ENCODE measurements at regions not wholly inside any gene's neighbourhood (a gene's known extent, or its start where the extent isn't known, plus 50 kb on each side); places are given as distances from the start of the nearest gene placed in this dataset.
A peak's percentile ranks its signal among the peaks of the same experiment; 100 is the strongest.

- Histone ChIP-seq H3K36me3 (ENCODE audit: control insufficient read depth, insufficient read depth, low read length) (no peaks in the 10 kb centered on the region), H3K4me3 (ENCODE audit: low read depth, low read length) (no peak overlapping the region), H3K4me1 (ENCODE audit: control insufficient read depth, insufficient read depth, low read length) (peaks cover 3% of the 10 kb centered on the region), H3K27ac (ENCODE audit: low read depth, low read length) (no peak overlapping the region), H3K27me3 (ENCODE audit: control insufficient read depth, insufficient read depth, low read length) (no peaks in the 10 kb centered on the region), H3K9me3 (ENCODE audit: control insufficient read depth, insufficient read depth, low read length) (no peaks in the 10 kb centered on the region)
- 63% methylated on average over 3 of the region's 5 CpGs for WGBS (ENCODE audit: insufficient coverage)
- no peak for DNase-seq (ENCODE audit: low read depth in 4 of 6, low spot score in 6 of 6)
These were observed 96.1 kb upstream of the DNAH5 start for GRCh38 chr5:14040542-14040941.

- H3K36me3 ChIP-seq (ENCODE audit: control insufficient read depth, insufficient read depth, low read length): no peaks in the 10 kb centered on the region
- no peak overlapping the region for H3K4me3 ChIP-seq (ENCODE audit: low read depth, low read length)
- peaks cover 3% of the 10 kb centered on the region for H3K4me1 ChIP-seq (ENCODE audit: control insufficient read depth, insufficient read depth, low read length)
- no peaks in the 10 kb centered on the region for H3K9me3 ChIP-seq (ENCODE audit: control insufficient read depth, insufficient read depth, low read length)
- 100% methylated on average over 1 of the region's 1 CpG for WGBS (ENCODE audit: insufficient coverage)
- no peak for DNase-seq (ENCODE audit: low read depth in 4 of 6, low spot score in 6 of 6)
- H3K27ac ChIP-seq (ENCODE audit: low read depth, low read length): no peak overlapping the region
- no peaks in the 10 kb centered on the region for H3K27me3 ChIP-seq (ENCODE audit: control insufficient read depth, insufficient read depth, low read length)
These were observed 95.1 kb upstream of the DNAH5 start for GRCh38 chr5:14039576-14039975.

GRCh38 chr5:14039063-14039462 lies 94.6 kb upstream of the DNAH5 start:
- DNase-seq (ENCODE audit: low read depth in 4 of 6, low spot score in 6 of 6): no peak
- no peaks in the 10 kb centered on the region for H3K36me3 ChIP-seq (ENCODE audit: control insufficient read depth, insufficient read depth, low read length)
- peaks cover 3% of the 10 kb centered on the region for H3K4me1 ChIP-seq (ENCODE audit: control insufficient read depth, insufficient read depth, low read length)
- H3K4me3 ChIP-seq (ENCODE audit: low read depth, low read length): no peak overlapping the region
- no peak overlapping the region for H3K27ac ChIP-seq (ENCODE audit: low read depth, low read length)
- H3K27me3 ChIP-seq (ENCODE audit: control insufficient read depth, insufficient read depth, low read length): no peaks in the 10 kb centered on the region
- no peaks in the 10 kb centered on the region for H3K9me3 ChIP-seq (ENCODE audit: control insufficient read depth, insufficient read depth, low read length)
- 100% methylated on average over 3 of the region's 7 CpGs for WGBS (ENCODE audit: insufficient coverage)

GRCh38 chr5:14038341-14038959 lies 94.0 kb upstream of the DNAH5 start:
- no peak for DNase-seq (ENCODE audit: low read depth in 4 of 6, low spot score in 6 of 6)
- H3K36me3 ChIP-seq (ENCODE audit: control insufficient read depth, insufficient read depth, low read length): no peaks in the 10 kb centered on the region
- no peak overlapping the region for H3K4me3 ChIP-seq (ENCODE audit: low read depth, low read length)
- WGBS (ENCODE audit: insufficient coverage): 94% methylated on average over 7 of the region's 10 CpGs
- no peaks in the 10 kb centered on the region for H3K9me3 ChIP-seq (ENCODE audit: control insufficient read depth, insufficient read depth, low read length)
- H3K27ac ChIP-seq (ENCODE audit: low read depth, low read length): no peak overlapping the region
- no peaks in the 10 kb centered on the region for H3K27me3 ChIP-seq (ENCODE audit: control insufficient read depth, insufficient read depth, low read length)
- peaks cover 3% of the 10 kb centered on the region for H3K4me1 ChIP-seq (ENCODE audit: control insufficient read depth, insufficient read depth, low read length)

GRCh38 chr5:14036947-14037346 lies 92.5 kb upstream of the DNAH5 start:
- Histone ChIP-seq H3K4me3 (ENCODE audit: low read depth, low read length) (no peak overlapping the region), H3K27me3 (ENCODE audit: control insufficient read depth, insufficient read depth, low read length) (no peaks in the 10 kb centered on the region), H3K9me3 (ENCODE audit: control insufficient read depth, insufficient read depth, low read length) (no peaks in the 10 kb centered on the region), H3K27ac (ENCODE audit: low read depth, low read length) (no peak overlapping the region), H3K4me1 (ENCODE audit: control insufficient read depth, insufficient read depth, low read length) (peaks cover 3% of the 10 kb centered on the region), H3K36me3 (ENCODE audit: control insufficient read depth, insufficient read depth, low read length) (no peaks in the 10 kb centered on the region)
- WGBS (ENCODE audit: insufficient coverage): 79% methylated on average over 7 of the region's 9 CpGs
- peak in 1 of 6 donors; percentile 61 for DNase-seq (ENCODE audit: low read depth in 4 of 6, low spot score in 6 of 6)

GRCh38 chr5:14036514-14036913 lies 92.0 kb upstream of the DNAH5 start:
- Histone ChIP-seq H3K27ac (ENCODE audit: low read depth, low read length) (peak overlapping the region; percentile 38), H3K36me3 (ENCODE audit: control insufficient read depth, insufficient read depth, low read length) (no peaks in the 10 kb centered on the region), H3K9me3 (ENCODE audit: control insufficient read depth, insufficient read depth, low read length) (no peaks in the 10 kb centered on the region), H3K4me3 (ENCODE audit: low read depth, low read length) (no peak overlapping the region), H3K4me1 (ENCODE audit: control insufficient read depth, insufficient read depth, low read length) (peaks cover 3% of the 10 kb centered on the region), H3K27me3 (ENCODE audit: control insufficient read depth, insufficient read depth, low read length) (no peaks in the 10 kb centered on the region)
- WGBS (ENCODE audit: insufficient coverage): 100% methylated on average over 2 of the region's 2 CpGs
- no peak for DNase-seq (ENCODE audit: low read depth in 4 of 6, low spot score in 6 of 6)

- Histone ChIP-seq H3K27ac (ENCODE audit: low read depth, low read length) (peak overlapping the region; percentile 38), H3K4me3 (ENCODE audit: low read depth, low read length) (no peak overlapping the region), H3K27me3 (ENCODE audit: control insufficient read depth, insufficient read depth, low read length) (no peaks in the 10 kb centered on the region), H3K9me3 (ENCODE audit: control insufficient read depth, insufficient read depth, low read length) (no peaks in the 10 kb centered on the region), H3K4me1 (ENCODE audit: control insufficient read depth, insufficient read depth, low read length) (peaks cover 3% of the 10 kb centered on the region), H3K36me3 (ENCODE audit: control insufficient read depth, insufficient read depth, low read length) (no peaks in the 10 kb centered on the region)
- peak in 4 of 6 donors; percentile 4 to 76 (median 34) for DNase-seq (ENCODE audit: low read depth in 4 of 6, low spot score in 6 of 6)
- 6% methylated on average over 6 of the region's 10 CpGs for WGBS (ENCODE audit: insufficient coverage)
These were observed 91.5 kb upstream of the DNAH5 start for GRCh38 chr5:14035859-14036503.

- Histone ChIP-seq H3K27ac (ENCODE audit: low read depth, low read length) (no peak overlapping the region), H3K27me3 (ENCODE audit: control insufficient read depth, insufficient read depth, low read length) (no peaks in the 10 kb centered on the region), H3K36me3 (ENCODE audit: control insufficient read depth, insufficient read depth, low read length) (no peaks in the 10 kb centered on the region), H3K9me3 (ENCODE audit: control insufficient read depth, insufficient read depth, low read length) (no peaks in the 10 kb centered on the region), H3K4me1 (ENCODE audit: control insufficient read depth, insufficient read depth, low read length) (peaks cover 3% of the 10 kb centered on the region), H3K4me3 (ENCODE audit: low read depth, low read length) (no peak overlapping the region)
- DNase-seq (ENCODE audit: low read depth in 4 of 6, low spot score in 6 of 6): peak in 1 of 6 donors; percentile 60
- 90% methylated on average over 2 of the region's 3 CpGs for WGBS (ENCODE audit: insufficient coverage)
These were observed 90.5 kb upstream of the DNAH5 start for GRCh38 chr5:14034963-14035362.

GRCh38 chr5:14032918-14033317 lies 88.4 kb upstream of the DNAH5 start:
- Histone ChIP-seq H3K4me3 (ENCODE audit: low read depth, low read length) (no peak overlapping the region), H3K4me1 (ENCODE audit: control insufficient read depth, insufficient read depth, low read length) (peaks cover 3% of the 10 kb centered on the region), H3K27ac (ENCODE audit: low read depth, low read length) (no peak overlapping the region), H3K9me3 (ENCODE audit: control insufficient read depth, insufficient read depth, low read length) (no peaks in the 10 kb centered on the region), H3K27me3 (ENCODE audit: control insufficient read depth, insufficient read depth, low read length) (no peaks in the 10 kb centered on the region), H3K36me3 (ENCODE audit: control insufficient read depth, insufficient read depth, low read length) (no peaks in the 10 kb centered on the region)
- DNase-seq (ENCODE audit: low read depth in 4 of 6, low spot score in 6 of 6): no peak
- 100% methylated on average over 3 of the region's 3 CpGs for WGBS (ENCODE audit: insufficient coverage)

- no peak overlapping the region for H3K27ac ChIP-seq (ENCODE audit: low read depth, low read length)
- no peaks in the 10 kb centered on the region for H3K9me3 ChIP-seq (ENCODE audit: control insufficient read depth, insufficient read depth, low read length)
- WGBS (ENCODE audit: insufficient coverage): 86% methylated on average over 3 of the region's 7 CpGs
- no peaks in the 10 kb centered on the region for H3K27me3 ChIP-seq (ENCODE audit: control insufficient read depth, insufficient read depth, low read length)
- H3K4me3 ChIP-seq (ENCODE audit: low read depth, low read length): no peak overlapping the region
- H3K4me1 ChIP-seq (ENCODE audit: control insufficient read depth, insufficient read depth, low read length): no peaks in the 10 kb centered on the region
- no peaks in the 10 kb centered on the region for H3K36me3 ChIP-seq (ENCODE audit: control insufficient read depth, insufficient read depth, low read length)
- DNase-seq (ENCODE audit: low read depth in 4 of 6, low spot score in 6 of 6): no peak
These were observed 84.6 kb upstream of the DNAH5 start for GRCh38 chr5:14028938-14029584.

All from spinal cord (tissue), 9 donors.